ENCODE measurements at regions not wholly inside any gene's neighbourhood (a gene's known extent, or its start where the extent isn't known, plus 50 kb on each side); places are given as distances from the start of the nearest gene placed in this dataset.

DNA sequence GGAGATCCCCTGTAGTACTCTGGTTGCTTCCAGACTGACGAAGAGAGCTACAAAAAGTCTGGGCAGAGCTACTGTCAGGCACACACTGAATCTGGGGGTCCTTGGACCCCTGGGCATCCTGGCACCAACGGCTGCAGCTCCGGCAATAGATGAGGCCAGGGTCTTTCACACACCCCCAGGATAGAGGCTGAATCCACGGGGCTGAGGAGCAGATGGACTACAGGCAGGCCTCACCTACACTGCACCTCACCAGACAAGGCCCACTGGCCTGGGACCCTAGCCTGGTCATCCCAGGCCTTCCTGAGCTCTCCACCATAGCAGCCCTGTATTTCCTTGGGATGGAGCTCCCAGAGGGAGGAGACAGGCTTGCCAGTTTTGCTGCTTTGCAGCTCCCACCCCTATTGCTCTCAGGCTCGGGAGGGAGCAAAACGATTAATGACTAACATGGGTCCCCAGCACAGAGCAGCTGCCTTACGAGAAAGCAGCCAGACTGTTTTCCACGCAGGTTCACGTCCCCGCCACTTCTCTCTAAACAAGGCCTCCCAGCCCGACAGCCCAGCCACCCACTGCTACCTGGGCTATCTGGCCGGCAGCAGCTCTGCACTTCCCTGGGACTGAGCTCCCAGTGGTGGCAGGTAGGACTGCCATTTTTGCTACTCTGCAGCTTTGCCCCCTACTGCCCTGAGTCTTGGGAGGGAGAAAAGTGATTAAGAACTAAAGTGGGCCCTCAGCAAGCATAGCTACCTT is 1022.5 kb upstream of the ADGRL2 start:
- no peak for DNase-seq
- no peak for ATAC-seq

DNA sequence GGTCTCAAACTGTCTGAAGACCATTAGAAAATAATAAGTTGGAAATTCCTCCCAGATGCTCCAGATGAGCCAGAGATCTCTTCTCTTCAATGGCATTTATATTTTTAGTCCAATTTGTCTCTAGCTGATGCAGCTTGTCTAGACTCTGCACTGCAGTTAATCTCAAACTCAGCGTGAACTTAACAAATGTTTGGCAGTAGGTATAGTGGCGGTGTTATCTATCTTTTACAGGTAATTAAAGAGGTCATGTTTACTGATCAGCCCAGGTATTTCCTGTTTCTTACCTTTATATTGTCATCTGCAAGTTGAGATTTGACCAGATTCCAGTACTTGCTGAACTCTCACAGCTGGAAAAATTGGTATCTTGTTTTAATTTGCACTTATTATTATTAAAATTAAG is 1024.5 kb upstream of the ADGRL2 start:
- ATAC-seq (no peak), DNase-seq (no peak)

DNA sequence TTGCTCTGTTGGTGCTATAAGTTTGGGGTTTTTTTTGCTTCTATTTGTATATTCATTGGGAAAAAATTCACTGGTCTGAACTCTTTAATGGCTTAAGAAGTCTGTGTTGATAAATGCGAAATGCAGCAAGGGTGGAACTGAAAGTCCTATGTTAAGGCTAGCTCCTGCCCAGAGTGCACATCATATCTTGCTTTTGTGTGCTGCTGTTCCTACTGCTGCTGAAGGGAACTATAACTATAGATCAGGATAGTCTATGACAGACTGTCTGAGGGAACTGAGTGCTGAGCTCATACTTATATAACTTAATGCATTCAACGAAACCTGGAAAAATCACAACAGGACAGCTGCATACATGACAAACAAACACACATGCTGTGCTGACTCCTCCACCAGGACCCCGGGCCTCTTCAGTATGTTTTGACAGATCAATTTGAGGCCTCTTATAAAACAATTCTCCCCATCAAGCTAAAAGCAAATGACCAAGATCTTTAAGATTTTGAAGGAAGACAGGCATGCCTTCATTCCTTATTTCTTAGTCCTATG is 1031.5 kb upstream of the ADGRL2 start:
- no peak for ATAC-seq
- no peak for DNase-seq

DNA sequence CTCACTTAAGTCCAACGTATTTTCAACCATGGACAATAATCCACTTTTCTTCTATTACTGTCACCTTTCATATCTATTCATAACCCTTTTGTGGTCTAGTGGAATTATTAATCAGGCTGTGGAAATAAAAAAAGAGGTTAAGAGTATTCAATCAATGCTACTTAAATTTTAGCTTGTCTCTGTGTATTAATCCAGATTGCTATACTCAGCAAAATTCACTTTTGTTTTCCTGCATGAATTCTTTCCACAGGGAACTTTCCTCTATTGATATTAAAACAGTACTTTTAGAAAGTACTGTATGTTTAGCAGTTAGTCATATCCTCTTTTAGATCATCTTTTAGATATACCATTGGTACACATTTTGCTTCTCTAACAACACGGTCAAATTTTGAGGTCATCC is 1033.0 kb upstream of the ADGRL2 start:
- ATAC-seq (no peak), DNase-seq (no peak)

DNA sequence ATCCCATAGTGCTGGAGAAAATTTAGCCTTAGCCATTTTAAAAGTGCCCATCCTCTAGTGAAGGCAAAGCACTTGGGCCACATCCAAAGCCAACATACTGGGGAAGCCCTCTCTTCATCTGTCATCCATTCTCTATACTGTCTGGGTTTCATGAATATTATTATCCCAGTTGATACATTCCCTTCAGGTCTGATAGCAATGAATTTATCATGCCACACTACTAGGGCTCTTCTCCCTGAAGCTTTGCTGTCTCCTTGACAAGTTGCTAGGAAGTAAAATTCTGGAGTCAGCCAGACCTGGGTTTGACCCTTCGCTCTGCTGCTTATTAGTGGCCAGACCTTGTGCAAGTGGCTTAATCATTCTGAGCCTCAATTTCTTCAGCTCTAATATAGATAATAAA is 1041.4 kb upstream of the ADGRL2 start:
- ATAC-seq (no peak), DNase-seq (no peak)

DNA sequence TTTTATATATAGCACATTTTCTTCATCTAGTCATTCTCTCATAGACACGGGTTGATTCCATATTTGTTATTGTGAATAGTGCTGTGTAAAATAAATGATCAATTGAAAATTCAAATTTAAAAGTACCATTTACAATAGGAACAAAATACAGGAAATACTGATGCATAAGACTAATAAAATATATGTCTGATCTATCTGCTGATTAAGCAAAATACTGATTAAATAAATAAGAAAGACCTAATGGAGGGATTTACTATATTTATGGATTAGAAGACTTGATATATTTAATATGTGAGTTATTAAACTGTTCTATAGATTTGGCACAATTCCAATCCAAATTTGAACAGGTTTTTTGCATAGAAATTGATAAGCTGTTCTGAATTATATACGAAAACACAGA is 1044.8 kb upstream of the ADGRL2 start:
- DNase-seq: no peak
- no peak for ATAC-seq

DNA sequence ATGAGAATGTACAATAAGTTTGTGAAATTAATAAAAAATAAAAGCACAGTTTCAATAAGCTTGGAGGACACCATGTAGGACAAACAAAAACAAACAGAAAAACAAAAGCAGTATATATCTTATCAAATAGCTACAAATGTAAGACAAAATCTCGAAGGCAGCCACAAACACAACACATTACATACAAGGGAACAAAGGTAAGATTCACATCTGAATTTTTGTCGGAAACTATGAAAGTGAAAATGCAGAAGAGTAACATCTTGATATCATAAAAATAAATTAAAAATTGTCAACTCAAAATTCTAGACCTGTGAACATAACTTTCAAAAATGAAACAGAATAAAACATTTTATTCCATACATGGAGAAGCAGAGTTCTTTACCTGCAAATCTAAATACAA is 1049.5 kb upstream of the ADGRL2 start:
- ATAC-seq (no peak), DNase-seq (no peak)

DNA sequence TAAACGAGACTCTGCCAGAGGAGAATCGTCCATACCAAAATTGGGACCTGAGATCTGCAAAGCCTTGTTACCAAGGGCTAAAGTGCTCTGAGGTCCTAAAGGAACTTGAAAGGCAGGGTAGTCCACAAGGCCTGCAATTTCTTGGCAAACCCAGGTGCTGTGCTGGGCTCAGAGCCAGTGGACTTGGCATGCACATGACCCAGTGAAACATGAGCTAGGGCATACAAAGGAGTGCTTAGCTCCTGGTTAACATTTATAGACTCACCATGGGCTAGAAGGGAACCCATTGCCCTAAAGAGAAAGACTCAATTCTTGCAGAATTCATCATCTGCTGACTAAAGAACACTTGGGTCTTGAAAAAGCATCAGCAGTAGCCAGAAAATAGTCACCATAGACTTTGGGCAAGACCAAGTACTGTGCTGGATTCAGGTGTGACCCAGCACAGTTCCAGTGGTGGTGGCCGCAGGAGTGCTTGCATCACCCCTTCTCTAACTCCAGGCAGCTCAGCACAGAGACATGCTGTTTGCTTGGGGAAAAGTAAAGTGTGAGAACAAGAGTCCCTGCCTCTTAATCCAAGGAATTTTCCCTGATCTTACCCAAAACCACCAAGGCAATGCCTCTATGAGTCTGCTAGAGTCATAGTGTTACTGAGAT is 1069.4 kb upstream of the ADGRL2 start:
- ATAC-seq: no peak
- DNase-seq: no peak

DNA sequence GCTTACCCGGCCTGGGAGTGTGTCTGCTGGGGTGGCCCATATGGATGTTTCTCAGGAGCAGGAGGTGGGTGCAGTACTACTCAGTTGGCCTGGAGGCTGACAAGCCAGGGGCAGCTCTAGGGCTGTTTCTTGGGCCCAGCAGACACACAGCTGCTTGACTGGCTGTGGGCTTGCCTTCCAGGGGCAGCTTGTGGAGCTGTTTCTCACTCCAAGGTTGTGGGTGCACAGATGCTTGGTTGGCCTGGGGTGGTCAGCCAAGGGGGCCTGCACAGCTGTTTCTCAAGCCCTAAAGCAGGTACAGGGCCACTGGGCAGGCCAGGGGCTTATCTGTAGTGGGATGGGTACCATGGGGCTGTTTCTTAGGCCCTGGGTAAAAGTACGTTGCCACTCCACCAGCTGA is 1078.1 kb upstream of the ADGRL2 start:
- ATAC-seq (no peak), DNase-seq (no peak)

DNA sequence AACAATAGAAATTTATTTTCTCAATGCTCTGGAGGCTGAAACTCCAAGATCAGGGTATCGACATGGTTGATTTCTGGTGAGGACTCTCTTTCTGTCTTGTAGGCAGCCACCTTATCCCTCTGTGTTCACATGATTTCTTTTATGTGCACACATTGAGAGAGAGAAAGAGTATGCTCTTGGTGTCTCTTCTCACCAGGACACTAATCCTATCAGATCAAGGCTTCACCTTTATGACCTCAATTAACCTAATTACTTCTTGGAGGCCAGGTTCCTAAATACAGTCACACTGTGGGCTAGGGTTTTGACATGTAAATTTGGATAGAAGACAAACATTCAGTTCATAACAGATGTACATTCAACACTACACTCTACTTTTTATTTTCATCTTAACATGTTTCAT is 1094.2 kb upstream of the ADGRL2 start:
- ATAC-seq (no peak), DNase-seq (no peak)

DNA sequence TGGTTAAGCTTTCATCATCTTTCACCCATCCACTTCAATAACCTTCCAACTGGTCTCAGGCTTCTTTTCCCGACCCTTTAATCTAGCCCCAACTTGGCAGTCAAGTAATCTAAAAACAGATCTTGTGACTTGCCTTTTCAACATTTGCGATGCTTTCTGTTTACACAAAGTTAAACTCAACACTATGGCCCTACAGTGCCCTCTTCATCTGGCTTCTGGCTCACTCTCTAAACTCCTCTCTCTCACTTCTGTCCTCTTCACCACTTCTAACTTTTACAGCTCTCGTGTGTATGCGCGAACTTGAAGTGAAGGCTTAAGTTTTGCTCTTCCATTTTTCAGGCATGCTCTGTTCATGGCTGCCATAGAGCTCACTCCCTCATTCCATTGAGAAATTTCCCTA is 1122.3 kb upstream of the ADGRL2 start:
- ATAC-seq: no peak
- DNase-seq: no peak

DNA sequence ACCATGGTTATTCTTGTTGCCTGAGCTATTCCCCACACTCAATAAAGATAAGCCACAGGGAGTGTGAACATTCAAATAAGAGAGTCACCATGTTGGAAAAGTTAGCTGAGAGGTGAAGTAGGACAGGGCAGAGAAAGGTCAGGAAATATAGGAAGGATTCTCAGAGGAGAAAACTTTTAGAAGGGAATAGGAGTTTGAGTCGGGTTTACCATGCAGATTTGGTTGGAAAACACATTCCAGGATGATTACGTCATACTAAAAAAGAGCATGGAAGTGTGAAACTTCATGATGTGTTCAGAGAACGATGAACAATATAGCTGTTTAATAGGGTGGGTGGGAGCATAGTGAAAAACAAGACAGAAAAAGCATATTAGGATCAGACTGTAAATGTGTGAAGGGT is 1125.3 kb upstream of the ADGRL2 start:
- ATAC-seq (no peak), DNase-seq (no peak)

DNA sequence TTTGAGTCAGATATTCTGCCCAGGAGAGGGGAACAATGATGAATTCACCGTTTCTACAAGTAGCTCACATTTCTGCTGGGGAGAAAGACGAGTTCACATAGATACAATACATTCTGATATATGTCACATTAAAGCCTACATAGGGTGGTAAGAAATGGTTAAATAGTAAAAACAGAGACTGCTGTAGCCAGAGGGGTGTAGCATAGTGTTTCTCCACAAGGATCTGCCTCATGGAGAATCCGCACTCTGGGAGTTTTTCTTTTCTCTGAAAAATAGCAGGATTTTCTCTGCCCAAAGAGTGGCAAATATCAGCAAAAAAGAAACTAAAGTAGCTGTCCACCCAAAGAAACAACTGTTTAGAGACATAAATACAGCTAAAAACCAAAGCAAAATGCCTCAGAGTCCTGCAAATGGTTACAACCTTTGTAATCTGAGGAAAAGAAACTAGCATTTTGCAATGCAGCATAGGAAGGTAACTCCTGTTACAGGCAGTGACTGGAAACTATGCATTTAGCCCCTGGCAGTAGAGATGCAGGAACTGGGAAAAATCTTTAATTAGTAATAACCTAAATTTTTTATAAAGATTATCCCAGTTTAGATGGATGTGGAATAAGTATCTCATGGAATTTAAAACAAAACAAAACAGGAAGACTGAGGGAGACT is 1126.7 kb upstream of the ADGRL2 start:
- DNase-seq (no peak), ATAC-seq (no peak)

DNA sequence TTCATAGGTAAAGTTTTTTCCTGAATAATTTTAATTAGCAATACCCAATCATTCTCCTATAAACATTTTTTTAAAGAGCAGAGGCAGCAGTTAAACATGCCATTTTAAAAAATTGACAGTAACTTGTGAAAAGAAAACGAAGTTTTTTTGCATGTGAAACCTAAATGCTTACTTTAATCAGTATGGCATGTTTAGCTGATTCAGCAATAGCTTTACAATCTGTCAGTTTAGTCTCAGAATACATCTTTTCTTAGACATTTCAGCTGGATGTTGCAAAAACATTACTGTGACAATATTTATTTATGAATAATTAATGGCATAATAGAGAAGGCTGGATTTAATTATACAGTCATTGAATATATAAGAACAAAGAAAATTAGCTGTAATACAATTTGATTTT is 1132.4 kb upstream of the ADGRL2 start:
- ATAC-seq: no peak
- DNase-seq: no peak

DNA sequence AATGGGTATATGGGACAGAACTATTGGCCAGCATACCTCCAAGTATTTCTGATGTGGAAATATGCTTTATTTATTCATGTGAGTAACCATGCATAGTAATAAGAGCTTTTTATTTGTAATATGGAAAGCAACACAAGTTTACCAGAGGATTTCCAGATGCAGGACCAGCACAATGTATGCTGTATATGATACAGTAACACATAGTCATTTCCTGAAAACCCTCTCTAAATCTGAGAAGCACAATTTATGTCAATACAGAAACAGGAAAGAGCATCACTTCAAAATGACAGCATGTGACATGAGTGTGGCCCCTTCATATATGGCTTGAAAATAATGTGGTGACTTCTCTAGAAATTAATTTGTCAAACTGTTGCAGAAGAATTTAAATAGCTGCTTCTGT is 1134.7 kb upstream of the ADGRL2 start:
- ATAC-seq (no peak), DNase-seq (no peak)

DNA sequence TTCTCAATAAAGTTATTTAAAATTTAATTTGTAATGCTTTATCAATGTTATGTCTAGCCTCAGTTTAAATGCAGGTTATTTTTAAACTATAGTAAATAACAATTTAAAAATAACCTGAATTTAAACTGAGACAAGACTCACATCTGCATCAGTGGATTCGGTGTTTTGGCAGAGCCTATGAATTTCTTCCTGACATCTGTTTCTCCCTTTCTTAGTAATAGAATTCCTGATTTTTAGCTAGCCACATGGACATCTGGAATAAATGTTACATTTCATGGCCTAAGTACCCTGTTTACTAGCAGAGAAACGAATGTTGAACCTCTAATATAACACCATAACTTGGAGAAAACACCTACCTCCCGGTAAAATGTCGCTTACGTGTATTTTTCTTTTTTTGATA is 1141.6 kb upstream of the ADGRL2 start:
- ATAC-seq (no peak), DNase-seq (no peak)

DNA sequence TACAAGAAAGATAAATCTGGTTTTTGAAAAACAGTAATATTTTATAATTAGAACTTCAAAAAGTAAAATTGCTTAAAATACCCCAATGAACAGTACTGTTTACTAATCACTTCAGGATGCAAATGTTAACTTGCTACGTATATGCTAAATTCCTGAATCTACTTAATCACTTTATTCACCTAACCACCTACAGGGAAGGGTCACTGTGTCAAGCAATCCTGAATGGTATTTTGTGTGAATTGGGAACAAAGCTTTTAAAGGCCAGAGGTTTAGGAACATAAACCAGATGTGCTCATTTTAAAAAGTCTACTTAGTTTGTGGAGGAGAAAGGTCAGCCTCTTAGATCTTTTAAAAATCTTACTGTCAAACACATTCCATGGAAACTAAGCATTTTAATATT is 1143.0 kb upstream of the ADGRL2 start:
- no peak for ATAC-seq
- no peak for DNase-seq

DNA sequence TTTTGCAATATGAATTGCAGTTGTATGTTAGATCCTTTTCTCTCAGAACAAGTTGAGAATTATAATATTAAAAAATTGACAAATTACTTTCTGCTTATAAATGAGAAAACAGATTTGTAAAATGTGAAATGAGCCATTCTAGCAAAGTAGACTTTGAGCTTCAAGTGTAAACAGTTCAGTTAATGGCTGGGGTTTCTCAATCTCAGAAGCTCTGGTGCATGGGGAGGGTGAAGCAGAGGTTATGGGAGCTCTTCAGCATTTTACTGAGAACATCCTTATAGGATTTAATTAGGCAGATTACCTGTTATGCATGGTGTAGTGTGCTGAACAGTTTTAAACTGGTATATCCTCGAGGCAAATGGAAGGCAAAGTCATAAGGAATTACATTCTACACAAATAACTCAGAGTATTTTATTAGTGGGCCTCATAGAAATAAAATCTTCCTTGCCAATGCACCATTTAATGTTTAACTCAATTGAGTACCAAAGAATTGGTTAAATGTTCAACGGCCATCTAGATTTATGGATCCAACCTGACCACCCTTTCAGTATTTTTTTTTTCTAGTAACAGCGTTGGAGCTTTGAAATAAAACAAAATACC is 1143.6 kb upstream of the ADGRL2 start:
- ATAC-seq (no peak), DNase-seq (no peak)

DNA sequence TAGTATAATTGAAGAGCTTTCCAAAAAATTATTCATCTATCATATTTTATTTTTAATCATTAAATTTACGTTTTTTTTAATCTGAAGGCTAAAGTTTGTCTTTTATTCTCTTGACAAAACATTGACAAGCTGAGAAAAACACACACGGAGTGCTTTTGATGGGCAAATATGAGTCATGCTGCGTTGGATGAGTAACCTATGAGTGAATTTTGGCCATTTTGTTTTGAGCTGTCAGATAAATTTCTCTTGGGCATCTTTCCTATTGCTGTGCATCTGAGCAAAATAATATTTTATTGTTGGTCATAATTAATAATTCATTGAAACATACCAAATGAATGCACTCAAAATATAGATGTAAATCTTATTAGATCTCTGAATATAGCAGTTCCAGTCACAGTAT is 1144.1 kb upstream of the ADGRL2 start:
- ATAC-seq: no peak
- no peak for DNase-seq

DNA sequence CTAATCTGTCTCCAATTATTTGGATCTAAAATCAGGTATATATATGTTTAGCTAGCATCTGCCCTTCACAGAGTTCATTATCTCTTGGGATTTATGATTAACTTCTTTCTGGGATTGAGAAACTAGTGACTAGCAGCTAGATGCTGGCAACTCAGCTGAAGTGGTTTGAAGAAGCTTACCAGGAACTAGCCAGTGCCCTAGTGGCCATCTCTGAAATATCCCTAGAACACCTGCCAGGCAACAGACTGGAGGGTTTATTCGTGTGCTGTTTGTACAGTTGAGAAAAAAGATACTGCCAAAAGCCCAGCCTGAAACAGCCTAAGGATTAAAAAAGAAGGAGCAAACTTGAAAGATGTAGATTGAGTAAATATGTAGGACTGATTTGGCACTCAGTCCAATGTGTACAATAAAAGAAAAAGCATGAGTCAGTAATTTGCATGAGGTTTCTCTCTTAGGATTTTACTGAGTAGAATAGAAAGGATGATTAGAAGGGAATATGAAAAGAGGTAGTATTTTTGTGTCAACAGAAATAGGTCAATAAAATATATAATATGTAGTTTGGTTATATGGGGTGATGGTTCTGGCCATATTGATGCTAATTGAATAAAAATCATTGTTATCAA is 1144.6 kb upstream of the ADGRL2 start:
- DNase-seq: no peak
- no peak for ATAC-seq

DNA sequence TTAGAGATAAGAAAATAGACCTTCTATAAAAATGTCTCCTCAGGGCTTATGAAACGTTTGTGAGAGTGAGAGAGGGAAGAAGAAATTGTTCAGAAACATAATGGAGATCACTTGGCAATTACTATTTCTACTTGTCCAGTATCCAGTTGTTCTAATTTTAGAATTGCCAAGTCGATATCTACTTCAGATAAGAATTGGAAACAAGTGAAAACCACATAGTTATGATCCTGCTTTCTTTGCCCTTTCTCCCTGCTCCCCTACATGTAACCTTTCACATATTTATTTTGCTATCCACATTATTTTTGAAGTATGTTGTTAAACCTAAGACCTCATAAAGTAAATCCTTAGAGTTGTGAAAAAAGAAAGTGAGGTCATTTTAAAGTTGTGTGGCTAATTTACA is 1154.7 kb upstream of the ADGRL2 start:
- no peak for DNase-seq
- ATAC-seq: no peak

DNA sequence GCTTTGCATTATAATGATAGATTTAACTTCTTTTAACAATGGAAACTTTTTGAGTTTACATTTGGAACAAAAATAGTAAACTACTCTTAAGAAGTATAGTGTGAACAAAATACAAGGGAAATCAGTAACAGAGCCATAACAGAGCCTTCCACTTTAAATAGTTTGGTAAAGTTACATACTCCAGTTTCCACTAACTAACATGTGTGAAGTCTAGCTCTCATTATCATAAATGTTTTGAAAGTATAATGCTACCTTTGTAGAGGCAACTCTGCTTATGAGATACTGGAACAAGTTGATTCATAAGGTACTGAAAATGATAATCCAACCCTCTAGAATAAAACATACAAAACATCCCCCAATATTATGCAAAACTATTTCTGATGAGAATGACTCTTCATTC is 1155.1 kb upstream of the ADGRL2 start:
- DNase-seq (no peak), ATAC-seq (no peak)

DNA sequence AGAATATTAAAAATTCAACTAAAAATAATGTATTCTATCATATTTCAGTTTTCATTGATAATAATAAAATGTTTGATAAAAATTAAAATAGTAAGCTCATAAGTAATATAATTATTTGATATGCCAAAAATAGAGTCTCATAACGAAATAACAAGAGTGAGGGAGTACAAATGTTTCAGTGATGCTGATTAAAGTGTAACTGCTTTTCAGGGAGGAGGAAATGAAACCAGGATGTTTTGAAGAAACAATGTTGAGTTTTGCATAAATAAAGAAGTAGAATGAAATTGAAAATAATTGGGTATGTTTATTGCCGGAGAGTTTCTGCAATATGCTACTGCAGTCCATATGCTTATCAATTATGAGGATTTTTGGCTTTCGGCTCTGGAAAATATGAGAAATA is 1159.8 kb upstream of the ADGRL2 start:
- DNase-seq: no peak
- no peak for ATAC-seq

Data from stimulated activated naive CD8-positive, alpha-beta T cell treated with anti-CD3 and anti-CD28 coated beads, Interleukin-15, Interleukin-2, amounts not matched to agents 100 U/mL and 50 U/mL, for 24 hours (primary cell).